Osteoblast (primary cell): ENCODE measurements at regions not wholly inside any gene's neighbourhood (a gene's known extent, or its start where the extent isn't known, plus 50 kb on each side); places are given as distances from the start of the nearest gene placed in this dataset.

ENCODE experiments used
- DNase-seq: peaks from one replicate; pipeline ENCODE4 v3.0.0; 2011; ENCODE audit warnings: low spot score, mixed read lengths; ENCODE audit not compliant: insufficient read length; ENCODE audit errors: missing footprints
- H2AFZ ChIP-seq: 2 replicates; pipeline ENCODE4 v1.6.0; 2011; ENCODE audit warnings: mild to moderate bottlenecking, low read length
- H3K27ac ChIP-seq: 2 replicates; pipeline ENCODE4 v1.5.1; 2011; ENCODE audit warnings: mild to moderate bottlenecking, low read depth, low read length, moderate library complexity
- H3K27me3 ChIP-seq: 2 replicates; pipeline ENCODE4 v1.6.0; 2012; ENCODE audit warnings: mild to moderate bottlenecking, control low read depth, inconsistent platforms, low read length, moderate library complexity; ENCODE audit not compliant: insufficient read depth
- H3K36me3 ChIP-seq: 2 replicates; pipeline ENCODE4 v1.5.1; 2011; ENCODE audit warnings: mild to moderate bottlenecking, low read length, control low read depth, moderate library complexity; ENCODE audit not compliant: insufficient read depth
- H3K4me1 ChIP-seq: 2 replicates; pipeline ENCODE4 v1.5.1; 2011; ENCODE audit warnings: mild to moderate bottlenecking, low read length, control low read depth, moderate library complexity; ENCODE audit not compliant: insufficient read depth
- H3K4me2 ChIP-seq: 2 replicates; pipeline ENCODE4 v1.6.0; 2011; ENCODE audit warnings: mild to moderate bottlenecking, low read length; ENCODE audit not compliant: insufficient read depth
- H3K4me3 ChIP-seq: fragments of 200-600 bp; sonication (generic); 3 replicates; pipeline ENCODE4 v1.5.1; 2012; ENCODE audit warnings: mild to moderate bottlenecking, low read length, inconsistent platforms; ENCODE audit not compliant: insufficient read depth
- H3K79me2 ChIP-seq: 2 replicates; pipeline ENCODE4 v1.6.0; 2012; ENCODE audit warnings: mild to moderate bottlenecking, low read length, control low read depth, inconsistent platforms; ENCODE audit not compliant: insufficient read depth
- H3K9me3 ChIP-seq: 2 replicates; pipeline ENCODE4 v1.5.1; 2011; ENCODE audit warnings: low read depth, low read length, control low read depth
- H4K20me1 ChIP-seq: 2 replicates; pipeline ENCODE4 v1.6.0; 2012; ENCODE audit warnings: mild to moderate bottlenecking, low read length, control low read depth; ENCODE audit not compliant: insufficient read depth
- CTCF ChIP-seq: IDR thresholded peaks from 2 replicates; pipeline ENCODE4 v1.5.1; 2011; ENCODE audit warnings: mild to moderate bottlenecking, low read depth, low read length, moderate library complexity; ENCODE audit errors: extremely low read depth

- Histone ChIP-seq H3K9me3 (no peaks in the 10 kb centered on the region), H3K4me1 (peaks cover 19% of the 10 kb centered on the region), H2AFZ (no peak overlapping the region), H3K79me2 (no peaks in the 10 kb centered on the region), H3K27me3 (no peaks in the 10 kb centered on the region), H3K4me3 (no peak overlapping the region), H3K36me3 (no peaks in the 10 kb centered on the region), H4K20me1 (no peaks in the 10 kb centered on the region), H3K27ac (no peak overlapping the region), H3K4me2 (no peak overlapping the region)
- no peak for TF ChIP-seq CTCF
- DNase-seq, result no peak
Observed at GRCh38 chr6:21811484-21811883, 217.9 kb downstream of the SOX4 start.

GRCh38 chr6:21816231-21816630, 222.7 kb downstream of the SOX4 start:
- no peak for TF ChIP-seq CTCF
- no peak for DNase-seq
- Histone ChIP-seq H3K79me2 (no peaks in the 10 kb centered on the region), H3K9me3 (no peaks in the 10 kb centered on the region), H3K4me1 (no peaks in the 10 kb centered on the region), H3K27ac (no peak overlapping the region), H2AFZ (no peak overlapping the region), H3K4me2 (no peak overlapping the region), H3K27me3 (no peaks in the 10 kb centered on the region), H3K4me3 (no peak overlapping the region), H3K36me3 (no peaks in the 10 kb centered on the region), H4K20me1 (no peaks in the 10 kb centered on the region)

- Histone ChIP-seq H3K4me2 (no peak overlapping the region), H3K27ac (no peak overlapping the region), H4K20me1 (no peaks in the 10 kb centered on the region), H3K36me3 (no peaks in the 10 kb centered on the region), H3K4me1 (no peaks in the 10 kb centered on the region), H3K9me3 (no peaks in the 10 kb centered on the region), H3K79me2 (no peaks in the 10 kb centered on the region), H3K27me3 (no peaks in the 10 kb centered on the region), H2AFZ (no peak overlapping the region), H3K4me3 (no peak overlapping the region)
- no peak for TF ChIP-seq CTCF
- no peak for DNase-seq
Observed at GRCh38 chr6:21820442-21820841, 226.9 kb downstream of the SOX4 start.

- Histone ChIP-seq H3K4me3 (no peak overlapping the region), H3K27me3 (no peaks in the 10 kb centered on the region), H2AFZ (no peak overlapping the region), H3K9me3 (no peaks in the 10 kb centered on the region), H3K27ac (no peak overlapping the region), H4K20me1 (no peaks in the 10 kb centered on the region), H3K4me1 (no peaks in the 10 kb centered on the region), H3K79me2 (no peaks in the 10 kb centered on the region), H3K36me3 (no peaks in the 10 kb centered on the region), H3K4me2 (no peak overlapping the region)
- no peak for DNase-seq
- TF ChIP-seq CTCF, result no peak
Observed at GRCh38 chr6:21823371-21823770, 229.8 kb downstream of the SOX4 start.
